B cell (primary cell): ENCODE measurements at regions not wholly inside any gene's neighbourhood (a gene's known extent, or its start where the extent isn't known, plus 50 kb on each side); places are given as distances from the start of the nearest gene placed in this dataset.

Experiments
- EZH2 ChIP-seq: IDR thresholded peaks from 2 replicates; pipeline ENCODE4 v1.6.1; 2012; ENCODE audit warnings: borderline replicate concordance, low read depth, mild to moderate bottlenecking, moderate library complexity, low read length; ENCODE audit not compliant: insufficient read depth, poor library complexity, severe bottlenecking
- TF ChIP-seq, protein P1 (sequence below): fragments of 200-600 bp; IDR thresholded peaks from one replicate; pipeline ENCODE4 v1.8.0; 2022; ENCODE audit warnings: antibody characterized with exemption, mild to moderate bottlenecking

DNA sequence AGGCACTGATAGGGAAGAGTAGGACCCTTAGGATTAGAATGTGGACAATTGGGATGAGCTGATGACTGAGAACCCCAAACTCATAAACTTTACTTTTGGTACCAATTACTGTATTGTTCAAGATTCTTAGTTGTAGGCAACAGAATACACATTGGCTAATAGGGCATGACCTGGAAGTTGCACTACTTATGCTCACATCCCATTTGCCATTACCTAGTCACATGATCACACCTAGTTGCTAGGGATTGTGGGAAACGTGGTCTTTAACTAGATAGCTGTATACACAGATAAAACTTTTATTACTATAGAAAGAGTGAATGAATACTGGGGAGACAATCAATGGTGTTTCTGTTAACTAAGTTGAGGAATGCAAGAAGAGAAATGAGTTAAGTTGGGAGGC, 113.4 kb upstream of the AKIRIN2 start:
- TF ChIP-seq, protein P1, sequence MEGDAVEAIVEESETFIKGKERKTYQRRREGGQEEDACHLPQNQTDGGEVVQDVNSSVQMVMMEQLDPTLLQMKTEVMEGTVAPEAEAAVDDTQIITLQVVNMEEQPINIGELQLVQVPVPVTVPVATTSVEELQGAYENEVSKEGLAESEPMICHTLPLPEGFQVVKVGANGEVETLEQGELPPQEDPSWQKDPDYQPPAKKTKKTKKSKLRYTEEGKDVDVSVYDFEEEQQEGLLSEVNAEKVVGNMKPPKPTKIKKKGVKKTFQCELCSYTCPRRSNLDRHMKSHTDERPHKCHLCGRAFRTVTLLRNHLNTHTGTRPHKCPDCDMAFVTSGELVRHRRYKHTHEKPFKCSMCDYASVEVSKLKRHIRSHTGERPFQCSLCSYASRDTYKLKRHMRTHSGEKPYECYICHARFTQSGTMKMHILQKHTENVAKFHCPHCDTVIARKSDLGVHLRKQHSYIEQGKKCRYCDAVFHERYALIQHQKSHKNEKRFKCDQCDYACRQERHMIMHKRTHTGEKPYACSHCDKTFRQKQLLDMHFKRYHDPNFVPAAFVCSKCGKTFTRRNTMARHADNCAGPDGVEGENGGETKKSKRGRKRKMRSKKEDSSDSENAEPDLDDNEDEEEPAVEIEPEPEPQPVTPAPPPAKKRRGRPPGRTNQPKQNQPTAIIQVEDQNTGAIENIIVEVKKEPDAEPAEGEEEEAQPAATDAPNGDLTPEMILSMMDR, result no peak
- no peak for TF ChIP-seq EZH2
